ENCODE measurements at regions not wholly inside any gene's neighbourhood (a gene's known extent, or its start where the extent isn't known, plus 50 kb on each side); places are given as distances from the start of the nearest gene placed in this dataset.
"Not testable (repeated sequence)": the region's sequence is repeated elsewhere in the genome, so short reads cannot be mapped to it uniquely, and the experiment has no call there.

GRCh38 chr2:89982246-89982645 lies 1290.8 kb downstream of the RPIA start:
- not testable (repeated sequence) for H3K36me3 Mint-ChIP-seq; H3K4me1 Mint-ChIP-seq; ATAC-seq (ENCODE audit: low read depth in 2 of 2); H3K4me3 Mint-ChIP-seq; H3K27me3 Mint-ChIP-seq; H3K27ac Mint-ChIP-seq; DNase-seq; H3K9me3 Mint-ChIP-seq

- ATAC-seq (ENCODE audit: low read depth in 2 of 2) = peak; percentile 85 to 86
- Mint-ChIP-seq H3K4me3 (peak overlapping the region in 7 of 8 donors; percentile 39 to 74 (median 56)), H3K27ac (peak overlapping the region in 1 of 6 donors; percentile 56)
- H3K27me3 Mint-ChIP-seq, DNase-seq, H3K36me3 Mint-ChIP-seq, H3K4me1 Mint-ChIP-seq, H3K9me3 Mint-ChIP-seq: not testable (repeated sequence)
These were observed 1294.2 kb downstream of the RPIA start for GRCh38 chr2:89985650-89986049.

GRCh38 chr2:89986532-89986931 lies 1295.1 kb downstream of the RPIA start:
- ATAC-seq (ENCODE audit: low read depth in 2 of 2) = peak; percentile 49 to 64
- not testable (repeated sequence) for H3K36me3 Mint-ChIP-seq, H3K27me3 Mint-ChIP-seq, DNase-seq, H3K9me3 Mint-ChIP-seq, H3K4me1 Mint-ChIP-seq
- H3K4me3 Mint-ChIP-seq = peak overlapping the region in 2 of 8 donors; percentile 68 to 70
- H3K27ac Mint-ChIP-seq = peak overlapping the region in 1 of 6 donors; percentile 53

- Mint-ChIP-seq H3K4me3 (peak overlapping the region in 2 of 8 donors; percentile 5 to 54), H3K27ac (peak overlapping the region in 1 of 6 donors; percentile 32)
- H3K4me1 Mint-ChIP-seq, H3K27me3 Mint-ChIP-seq, H3K36me3 Mint-ChIP-seq, DNase-seq, H3K9me3 Mint-ChIP-seq: not testable (repeated sequence)
- ATAC-seq (ENCODE audit: low read depth in 2 of 2) = peak; percentile 76 to 79
These were observed 1305.3 kb downstream of the RPIA start for GRCh38 chr2:89996779-89997178.

- not testable (repeated sequence) for H3K4me1 Mint-ChIP-seq, DNase-seq, H3K27ac Mint-ChIP-seq, H3K9me3 Mint-ChIP-seq, H3K27me3 Mint-ChIP-seq, H3K4me3 Mint-ChIP-seq, H3K36me3 Mint-ChIP-seq
- peak; percentile 56 to 61 for ATAC-seq (ENCODE audit: low read depth in 2 of 2)
These were observed 1313.1 kb downstream of the RPIA start for GRCh38 chr2:90004553-90004952.

GRCh38 chr2:90010442-90011100 lies 1319.1 kb downstream of the RPIA start:
- H3K4me3 Mint-ChIP-seq; H3K27ac Mint-ChIP-seq; DNase-seq; H3K4me1 Mint-ChIP-seq; H3K27me3 Mint-ChIP-seq; H3K9me3 Mint-ChIP-seq; ATAC-seq (ENCODE audit: low read depth in 2 of 2); H3K36me3 Mint-ChIP-seq: not testable (repeated sequence)

GRCh38 chr2:90011101-90011443 lies 1319.6 kb downstream of the RPIA start:
- H3K36me3 Mint-ChIP-seq; H3K4me3 Mint-ChIP-seq; H3K4me1 Mint-ChIP-seq; DNase-seq; H3K27me3 Mint-ChIP-seq; H3K27ac Mint-ChIP-seq; ATAC-seq (ENCODE audit: low read depth in 2 of 2); H3K9me3 Mint-ChIP-seq: not testable (repeated sequence)

- H3K36me3 Mint-ChIP-seq, H3K27me3 Mint-ChIP-seq, H3K4me1 Mint-ChIP-seq, DNase-seq, H3K9me3 Mint-ChIP-seq, H3K4me3 Mint-ChIP-seq, H3K27ac Mint-ChIP-seq: not testable (repeated sequence)
- peak; percentile 55 to 57 for ATAC-seq (ENCODE audit: low read depth in 2 of 2)
These were observed 1328.4 kb downstream of the RPIA start for GRCh38 chr2:90019908-90020307.

- H3K4me1 Mint-ChIP-seq, H3K27ac Mint-ChIP-seq, DNase-seq, H3K4me3 Mint-ChIP-seq, H3K27me3 Mint-ChIP-seq, H3K36me3 Mint-ChIP-seq, H3K9me3 Mint-ChIP-seq: not testable (repeated sequence)
- peak; percentile 79 to 83 for ATAC-seq (ENCODE audit: low read depth in 2 of 2)
These were observed 1329.8 kb downstream of the RPIA start for GRCh38 chr2:90021234-90021633.

- not testable (repeated sequence) for H3K4me3 Mint-ChIP-seq, H3K27ac Mint-ChIP-seq, DNase-seq, H3K36me3 Mint-ChIP-seq, H3K9me3 Mint-ChIP-seq, H3K27me3 Mint-ChIP-seq
- peak; percentile 35 to 42 for ATAC-seq (ENCODE audit: low read depth in 2 of 2)
- H3K4me1 Mint-ChIP-seq = peaks cover 9 to 11% (median 9%) of the 10 kb centered on the region in 3 donors
These were observed 1335.8 kb downstream of the RPIA start for GRCh38 chr2:90027231-90027643.

GRCh38 chr2:90028381-90029079 lies 1337.1 kb downstream of the RPIA start:
- H3K9me3 Mint-ChIP-seq, H3K27me3 Mint-ChIP-seq, H3K36me3 Mint-ChIP-seq, DNase-seq: not testable (repeated sequence)
- ATAC-seq (ENCODE audit: low read depth in 2 of 2) = peak; percentile 15 to 24
- H3K27ac Mint-ChIP-seq = peak overlapping the region in 4 of 6 donors; percentile 2 to 81 (median 54)
- H3K4me3 Mint-ChIP-seq = peak overlapping the region in 6 of 8 donors; percentile 4 to 81 (median 36)
- peaks cover 9 to 11% (median 9%) of the 10 kb centered on the region in 3 donors for H3K4me1 Mint-ChIP-seq

- peak overlapping the region in 4 of 8 donors; percentile 4 to 81 (median 36) for H3K4me3 Mint-ChIP-seq
- H3K27me3 Mint-ChIP-seq, H3K36me3 Mint-ChIP-seq, H3K9me3 Mint-ChIP-seq: not testable (repeated sequence)
- peaks cover 9 to 11% (median 9%) of the 10 kb centered on the region in 3 donors for H3K4me1 Mint-ChIP-seq
- ATAC-seq (ENCODE audit: low read depth in 2 of 2) (peak; percentile 83 to 85), DNase-seq (peak; percentile 46)
- H3K27ac Mint-ChIP-seq = peak overlapping the region in 4 of 6 donors; percentile 2 to 81 (median 74)
These were observed 1337.6 kb downstream of the RPIA start for GRCh38 chr2:90029080-90029428.

- H3K9me3 Mint-ChIP-seq; H3K27me3 Mint-ChIP-seq; H3K36me3 Mint-ChIP-seq; H3K27ac Mint-ChIP-seq; ATAC-seq (ENCODE audit: low read depth in 2 of 2); DNase-seq: not testable (repeated sequence)
- Mint-ChIP-seq H3K4me3 (peak overlapping the region in 1 of 8 donors; percentile 60), H3K4me1 (peaks cover 9 to 11% (median 9%) of the 10 kb centered on the region in 3 donors)
These were observed 1340.8 kb downstream of the RPIA start for GRCh38 chr2:90032269-90032668.

GRCh38 chr2:90036335-90036734 lies 1344.9 kb downstream of the RPIA start:
- not testable (repeated sequence) for H3K27ac Mint-ChIP-seq; ATAC-seq (ENCODE audit: low read depth in 2 of 2); H3K4me1 Mint-ChIP-seq

More at GRCh38 chr2:90036335-90036734, 1344.9 kb downstream of the RPIA start:
- not testable (repeated sequence) for DNase-seq, H3K9me3 Mint-ChIP-seq, H3K27me3 Mint-ChIP-seq, H3K4me3 Mint-ChIP-seq, H3K36me3 Mint-ChIP-seq

Data from naive B cell (primary cell).